HEK293 (cell line): ENCODE measurements at regions not wholly inside any gene's neighbourhood (a gene's known extent, or its start where the extent isn't known, plus 50 kb on each side); places are given as distances from the start of the nearest gene placed in this dataset.

ENCODE experiments used
- CTCF ChIA-PET: fragments of 350-600 bp; formaldehyde crosslinking; extraction: SDS; loops from one replicate; lab custom pipeline; 2021; ENCODE audit warnings: antibody characterized with exemption; lab: Yijun Ruan, JAX
- POLR2A ChIA-PET: fragments of 300-600 bp; formaldehyde crosslinking; extraction: SDS; loops from one replicate; lab custom pipeline; 2020; ENCODE audit warnings: antibody characterized with exemption, inconsistent platforms; lab: Yijun Ruan, JAX
- H3K27ac ChIP-seq: fragments of 200-500 bp; sonication (Bioruptor generic); 2 replicates; pipeline ENCODE4 v1.5.1; 2014; ENCODE audit warnings: low read depth, low read length, control low read depth, inconsistent platforms; ENCODE audit errors: extremely low read depth
- H3K36me3 ChIP-seq, 2 experiments: fragments of 200-500 bp in 1 of 2; sonication (Bioruptor generic) in 1 of 2; 1 replicate in 1 of 2; 2 replicates in 1 of 2; pipeline ENCODE4 v1.5.1; 2014 to 2017; ENCODE audit warnings: inconsistent platforms in 2 of 2, low read length in 2 of 2; ENCODE audit not compliant: control insufficient read depth in 2 of 2, insufficient read depth in 1 of 2
- H3K4me1 ChIP-seq: fragments of 200-500 bp; sonication (Bioruptor generic); 2 replicates; pipeline ENCODE4 v1.5.1; 2014; ENCODE audit warnings: mild to moderate bottlenecking, low read length, inconsistent platforms; ENCODE audit not compliant: control insufficient read depth, insufficient read depth
- H3K4me3 ChIP-seq: 2 replicates; pipeline ENCODE4 v1.5.1; 2011; ENCODE audit warnings: low read depth, mild to moderate bottlenecking, control low read depth, low read length, moderate library complexity
- H3K9me3 ChIP-seq: fragments of 200-500 bp; sonication (Bioruptor generic); 2 replicates; pipeline ENCODE4 v1.5.1; 2014; ENCODE audit warnings: low read depth, low read length, inconsistent platforms; ENCODE audit not compliant: control insufficient read depth, insufficient read depth
- BCL11A ChIP-seq: fragments of 450-650 bp; formaldehyde crosslinking; IDR thresholded peaks from 2 replicates; pipeline ENCODE4 v1.5.1; 2016; ENCODE audit warnings: low read depth, missing biosample characterization, missing genetic modification characterization
- GFI1B ChIP-seq: fragments of 450-650 bp; formaldehyde crosslinking; IDR thresholded peaks from 2 replicates; pipeline ENCODE4 v1.5.1; 2016; ENCODE audit warnings: missing biosample characterization, missing genetic modification characterization
- HOXA7 ChIP-seq: sonication (generic); formaldehyde crosslinking; IDR thresholded peaks from 2 replicates; pipeline ENCODE4 v1.8.1; 2022; ENCODE audit warnings: missing genetic modification reagents, borderline replicate concordance
- KLF10 ChIP-seq: fragments of 450-650 bp; IDR thresholded peaks from 2 replicates; pipeline ENCODE4 v1.5.1; 2018; ENCODE audit warnings: missing biosample characterization, mild to moderate bottlenecking, missing genetic modification characterization
- SP2 ChIP-seq: fragments of 450-650 bp; formaldehyde crosslinking; IDR thresholded peaks from 2 replicates; pipeline ENCODE4 v1.5.1; 2016; ENCODE audit warnings: missing biosample characterization, missing genetic modification characterization
- ZNF146 ChIP-seq: fragments of 450-650 bp; formaldehyde crosslinking; IDR thresholded peaks from 2 replicates; pipeline ENCODE4 v1.5.1; 2016; ENCODE audit warnings: missing biosample characterization, missing genetic modification characterization
- ZNF184 ChIP-seq: fragments of 450-650 bp; IDR thresholded peaks from 2 replicates; pipeline ENCODE4 v1.5.1; 2018; ENCODE audit warnings: missing biosample characterization, mild to moderate bottlenecking, missing genetic modification characterization
- ZNF202 ChIP-seq: fragments of 450-650 bp; formaldehyde crosslinking; IDR thresholded peaks from 2 replicates; pipeline ENCODE4 v1.5.1; 2016; ENCODE audit warnings: missing biosample characterization, missing genetic modification characterization, borderline replicate concordance
- ZNF24 ChIP-seq: fragments of 450-650 bp; formaldehyde crosslinking; IDR thresholded peaks from 2 replicates; pipeline ENCODE4 v1.5.1; 2016; ENCODE audit warnings: missing biosample characterization, missing genetic modification characterization
- ZNF350 ChIP-seq: fragments of 450-650 bp; formaldehyde crosslinking; IDR thresholded peaks from 2 replicates; pipeline ENCODE4 v1.5.0; 2017; ENCODE audit warnings: missing biosample characterization, mild to moderate bottlenecking, missing genetic modification characterization
- ZNF362 ChIP-seq: fragments of 450-650 bp; formaldehyde crosslinking; IDR thresholded peaks from 2 replicates; pipeline ENCODE4 v1.5.1; 2016; ENCODE audit warnings: missing biosample characterization, missing genetic modification characterization
- ZNF366 ChIP-seq: fragments of 450-650 bp; formaldehyde crosslinking; conservative IDR thresholded peaks from 2 replicates; pipeline ENCODE4 v1.5.1; 2016; ENCODE audit warnings: missing biosample characterization, missing genetic modification characterization
- ZNF404 ChIP-seq: fragments of 450-650 bp; formaldehyde crosslinking; IDR thresholded peaks from 2 replicates; pipeline ENCODE4 v1.5.1; 2017; ENCODE audit warnings: missing biosample characterization, missing genetic modification characterization
- ZNF561 ChIP-seq: fragments of 450-650 bp; IDR thresholded peaks from 2 replicates; pipeline ENCODE4 v1.5.1; 2018; ENCODE audit warnings: missing biosample characterization, missing genetic modification characterization, borderline replicate concordance
- ZNF623 ChIP-seq: fragments of 450-650 bp; formaldehyde crosslinking; IDR thresholded peaks from 2 replicates; pipeline ENCODE4 v1.5.1; 2016; ENCODE audit warnings: missing biosample characterization, missing genetic modification characterization
- ZNF660 ChIP-seq: fragments of 450-650 bp; IDR thresholded peaks from 2 replicates; pipeline ENCODE4 v1.5.1; 2018; ENCODE audit warnings: missing biosample characterization, mild to moderate bottlenecking, missing genetic modification characterization
- ZNF704 ChIP-seq: fragments of 450-650 bp; formaldehyde crosslinking; IDR thresholded peaks from 2 replicates; pipeline ENCODE4 v1.5.1; 2016; ENCODE audit warnings: missing biosample characterization, missing genetic modification characterization
- ZNF707 ChIP-seq: fragments of 450-650 bp; formaldehyde crosslinking; IDR thresholded peaks from 2 replicates; pipeline ENCODE4 v1.5.1; 2016; ENCODE audit warnings: missing biosample characterization, missing genetic modification characterization
- ZNF843 ChIP-seq: fragments of 450-650 bp; formaldehyde crosslinking; IDR thresholded peaks from 2 replicates; pipeline ENCODE4 v1.5.1; 2016; ENCODE audit warnings: missing biosample characterization, missing genetic modification characterization
- ZSCAN23 ChIP-seq: fragments of 450-650 bp; formaldehyde crosslinking; IDR thresholded peaks from 2 replicates; pipeline ENCODE4 v1.5.1; 2016; ENCODE audit warnings: missing biosample characterization, missing genetic modification characterization
- ZSCAN30 ChIP-seq: fragments of 450-650 bp; IDR thresholded peaks from 2 replicates; pipeline ENCODE4 v1.5.1; 2018; ENCODE audit warnings: missing biosample characterization, mild to moderate bottlenecking, missing genetic modification characterization, moderate library complexity
- TF ChIP-seq, protein P1 (sequence below): fragments of 450-650 bp; formaldehyde crosslinking; IDR thresholded peaks from 2 replicates; pipeline ENCODE4; 2016; ENCODE audit warnings: missing biosample characterization, missing genetic modification characterization
- TF ChIP-seq, protein P2 (sequence below): fragments of 450-650 bp; formaldehyde crosslinking; IDR thresholded peaks from 2 replicates; pipeline ENCODE4 v1.5.1; 2016; ENCODE audit warnings: missing biosample characterization, missing genetic modification characterization, borderline replicate concordance
- TF ChIP-seq, protein P3 (sequence below): fragments of 450-650 bp; formaldehyde crosslinking; IDR thresholded peaks from 2 replicates; pipeline ENCODE4 v1.5.1; 2016; ENCODE audit warnings: missing biosample characterization, missing genetic modification characterization
- TF ChIP-seq, protein P4 (sequence below): fragments of 450-650 bp; formaldehyde crosslinking; IDR thresholded peaks from 2 replicates; pipeline ENCODE4 v1.5.1; 2016; ENCODE audit warnings: missing biosample characterization, missing genetic modification characterization

- Histone ChIP-seq H3K4me1 (no peaks in the 10 kb centered on the region), H3K36me3 (no peaks in the 10 kb centered on the region), H3K9me3 (no peaks in the 10 kb centered on the region), H3K4me3 (no peak overlapping the region), H3K27ac (no peak overlapping the region)
- ChIA-PET CTCF (interaction anchor here (0.6 to 0.9 kb wide), 3 partner anchors 13 to 206 kb away, joined by 3 read pairs; no protein-coding TSS in a partner anchor), POLR2A (no interaction called here)
- TF ChIP-seq, protein P1, sequence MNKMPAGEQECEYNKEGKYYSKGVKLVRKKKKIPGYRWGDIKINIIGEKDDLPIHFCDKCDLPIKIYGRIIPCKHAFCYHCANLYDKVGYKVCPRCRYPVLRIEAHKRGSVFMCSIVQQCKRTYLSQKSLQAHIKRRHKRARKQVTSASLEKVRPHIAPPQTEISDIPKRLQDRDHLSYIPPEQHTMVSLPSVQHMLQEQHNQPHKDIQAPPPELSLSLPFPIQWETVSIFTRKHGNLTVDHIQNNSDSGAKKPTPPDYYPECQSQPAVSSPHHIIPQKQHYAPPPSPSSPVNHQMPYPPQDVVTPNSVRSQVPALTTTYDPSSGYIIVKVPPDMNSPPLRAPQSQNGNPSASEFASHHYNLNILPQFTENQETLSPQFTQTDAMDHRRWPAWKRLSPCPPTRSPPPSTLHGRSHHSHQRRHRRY, result no peak
- TF ChIP-seq ZNF843 (no peak), GFI1B (tag by site-specific recombination) (no peak), SP2 (no peak), ZNF202 (no peak), ZSCAN30 (tag by site-specific recombination) (no peak)
- TF ChIP-seq, protein P2, sequence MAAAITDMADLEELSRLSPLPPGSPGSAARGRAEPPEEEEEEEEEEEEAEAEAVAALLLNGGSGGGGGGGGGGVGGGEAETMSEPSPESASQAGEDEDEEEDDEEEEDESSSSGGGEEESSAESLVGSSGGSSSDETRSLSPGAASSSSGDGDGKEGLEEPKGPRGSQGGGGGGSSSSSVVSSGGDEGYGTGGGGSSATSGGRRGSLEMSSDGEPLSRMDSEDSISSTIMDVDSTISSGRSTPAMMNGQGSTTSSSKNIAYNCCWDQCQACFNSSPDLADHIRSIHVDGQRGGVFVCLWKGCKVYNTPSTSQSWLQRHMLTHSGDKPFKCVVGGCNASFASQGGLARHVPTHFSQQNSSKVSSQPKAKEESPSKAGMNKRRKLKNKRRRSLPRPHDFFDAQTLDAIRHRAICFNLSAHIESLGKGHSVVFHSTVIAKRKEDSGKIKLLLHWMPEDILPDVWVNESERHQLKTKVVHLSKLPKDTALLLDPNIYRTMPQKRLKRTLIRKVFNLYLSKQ (tag by site-specific recombination), result no peak
These were observed 654.1 kb downstream of the MECOM start for GRCh38 chr3:169009453-169009852.

DNA sequence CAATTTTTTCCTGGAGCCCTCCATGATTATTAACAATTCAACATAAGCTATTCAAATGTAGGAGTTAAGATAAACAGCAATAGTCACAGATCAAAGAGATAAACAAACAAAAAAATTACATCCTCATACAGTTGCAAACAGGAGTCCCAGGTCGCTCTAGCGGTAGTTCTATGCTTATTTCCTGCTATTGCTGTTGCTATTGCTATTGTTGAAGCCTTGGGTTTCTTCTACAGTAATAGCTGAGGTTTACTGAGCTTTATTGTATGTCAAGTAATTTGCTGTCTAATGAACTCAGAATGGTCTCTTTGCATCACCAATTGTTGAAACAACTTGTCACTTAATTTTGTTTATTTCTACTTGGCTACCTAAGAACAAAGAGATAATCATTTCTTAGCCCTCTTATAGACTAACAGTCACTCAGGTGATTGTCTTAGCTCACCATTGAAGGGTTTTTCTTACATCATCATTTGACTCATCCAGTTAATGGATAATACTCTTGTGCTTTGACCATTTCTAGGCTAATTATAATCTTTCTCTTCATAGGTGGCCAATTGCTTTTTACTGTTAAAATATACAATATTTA, 654.6 kb downstream of the MECOM start:
- Histone ChIP-seq H3K4me3 (no peak overlapping the region), H3K9me3 (no peaks in the 10 kb centered on the region), H3K4me1 (no peaks in the 10 kb centered on the region), H3K27ac (no peak overlapping the region), H3K36me3 (no peaks in the 10 kb centered on the region)
- ChIA-PET CTCF (interaction anchor here (0.9 kb wide), 1 partner anchor 56 kb away, joined by 3 read pairs; no protein-coding TSS in a partner anchor), POLR2A (interaction anchor here (0.6 kb wide), 1 partner anchor 1003 kb away, joined by 7 read pairs; no protein-coding TSS in a partner anchor)
- TF ChIP-seq ZNF404 (tag by site-specific recombination) (no peak), ZNF24 (tag by site-specific recombination) (peak; percentile 57; the same call in 1 of the 2 replicates), ZNF561 (no peak), BCL11A (tag by site-specific recombination) (0 out of 2 replicates have a peak, but pooled peaks have one; percentile 21), ZNF146 (tag by site-specific recombination) (no peak), ZNF623 (no peak), ZNF660 (tag by site-specific recombination) (peak; percentile 42; the same call in 1 of the 2 replicates), ZNF350 (tag by site-specific recombination) (peak; percentile 57; the same call in 1 of the 2 replicates), ZNF707 (tag by site-specific recombination) (no peak), ZNF362 (tag by site-specific recombination) (0 out of 2 replicates have a peak, but pooled peaks have one; percentile 66), HOXA7 (no peak), KLF10 (tag by site-specific recombination) (0 out of 2 replicates have a peak, but pooled peaks have one; percentile 11), ZSCAN23 (tag by site-specific recombination) (peak; percentile 73; the same call in 1 of the 2 replicates), ZNF704 (tag by site-specific recombination) (no peak), ZNF184 (peak; percentile 57; the same call in 1 of the 2 replicates), ZNF366 (peak; percentile 98)
- TF ChIP-seq, protein P3, sequence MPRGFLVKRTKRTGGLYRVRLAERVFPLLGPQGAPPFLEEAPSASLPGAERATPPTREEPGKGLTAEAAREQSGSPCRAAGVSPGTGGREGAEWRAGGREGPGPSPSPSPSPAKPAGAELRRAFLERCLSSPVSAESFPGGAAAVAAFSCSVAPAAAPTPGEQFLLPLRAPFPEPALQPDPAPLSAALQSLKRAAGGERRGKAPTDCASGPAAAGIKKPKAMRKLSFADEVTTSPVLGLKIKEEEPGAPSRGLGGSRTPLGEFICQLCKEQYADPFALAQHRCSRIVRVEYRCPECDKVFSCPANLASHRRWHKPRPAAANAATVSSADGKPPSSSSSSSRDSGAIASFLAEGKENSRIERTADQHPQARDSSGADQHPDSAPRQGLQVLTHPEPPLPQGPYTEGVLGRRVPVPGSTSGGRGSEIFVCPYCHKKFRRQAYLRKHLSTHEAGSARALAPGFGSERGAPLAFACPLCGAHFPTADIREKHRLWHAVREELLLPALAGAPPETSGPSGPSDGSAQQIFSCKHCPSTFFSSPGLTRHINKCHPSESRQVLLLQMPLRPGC (tag by site-specific recombination), result peak; percentile 87
- TF ChIP-seq, protein P4, sequence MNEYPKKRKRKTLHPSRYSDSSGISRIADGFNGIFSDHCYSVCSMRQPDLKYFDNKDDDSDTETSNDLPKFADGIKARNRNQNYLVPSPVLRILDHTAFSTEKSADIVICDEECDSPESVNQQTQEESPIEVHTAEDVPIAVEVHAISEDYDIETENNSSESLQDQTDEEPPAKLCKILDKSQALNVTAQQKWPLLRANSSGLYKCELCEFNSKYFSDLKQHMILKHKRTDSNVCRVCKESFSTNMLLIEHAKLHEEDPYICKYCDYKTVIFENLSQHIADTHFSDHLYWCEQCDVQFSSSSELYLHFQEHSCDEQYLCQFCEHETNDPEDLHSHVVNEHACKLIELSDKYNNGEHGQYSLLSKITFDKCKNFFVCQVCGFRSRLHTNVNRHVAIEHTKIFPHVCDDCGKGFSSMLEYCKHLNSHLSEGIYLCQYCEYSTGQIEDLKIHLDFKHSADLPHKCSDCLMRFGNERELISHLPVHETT, result peak; percentile 83
